Fibroblast of skin of right biceps (primary cell): ENCODE measurements at regions not wholly inside any gene's neighbourhood (a gene's known extent, or its start where the extent isn't known, plus 50 kb on each side); places are given as distances from the start of the nearest gene placed in this dataset.
"Not testable (repeated sequence)": the region's sequence is repeated elsewhere in the genome, so short reads cannot be mapped to it uniquely, and the experiment has no call there.

Source experiments
- DNase-seq: peaks from one replicate; pipeline ENCODE4 v3.0.0-alpha.2; 2013

- no peak for DNase-seq
Measured at GRCh38 chr4:32658019-32658418, 1937.8 kb downstream of the PCDH7 start.

DNA sequence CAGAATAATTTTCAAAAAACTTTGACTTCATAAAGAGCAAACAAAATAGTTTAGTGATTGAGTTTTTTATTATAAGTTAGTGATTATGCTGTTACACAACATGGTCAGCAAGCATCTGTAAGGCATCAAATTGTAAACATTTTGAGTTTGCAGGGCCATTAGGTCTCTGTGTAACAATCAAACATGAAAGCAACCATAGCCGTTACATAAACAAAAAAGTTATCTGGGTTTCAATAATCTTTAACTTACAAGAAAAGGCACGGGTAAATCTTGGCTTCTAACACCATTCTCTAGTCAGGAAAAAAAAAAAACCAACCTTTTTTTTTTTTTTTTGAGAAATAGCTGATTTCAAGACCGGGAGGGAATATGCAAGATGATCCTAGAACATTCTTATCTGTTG lies 1941.1 kb downstream of the PCDH7 start:
- no peak for DNase-seq

DNA sequence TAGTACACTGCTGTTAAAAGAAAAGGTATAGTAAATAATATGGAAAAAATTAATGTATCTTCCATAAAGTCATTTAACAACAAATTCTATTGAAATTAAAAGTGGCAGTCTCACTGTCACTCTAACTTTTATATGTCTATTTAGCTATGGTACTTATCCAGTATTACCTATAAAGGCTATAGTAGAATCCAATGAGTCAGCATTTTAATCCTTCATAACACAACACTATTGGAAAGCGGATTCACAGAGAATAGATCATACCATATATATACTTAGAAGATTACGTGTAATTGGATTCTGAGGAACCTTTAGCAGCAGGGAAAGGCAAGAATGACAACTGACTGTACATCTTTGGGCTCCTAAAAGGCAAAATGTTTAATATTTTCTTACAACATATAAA lies 1942.6 kb downstream of the PCDH7 start:
- no peak for DNase-seq

GRCh38 chr4:32672359-32672758 lies 1952.2 kb downstream of the PCDH7 start:
- no peak for DNase-seq

DNA sequence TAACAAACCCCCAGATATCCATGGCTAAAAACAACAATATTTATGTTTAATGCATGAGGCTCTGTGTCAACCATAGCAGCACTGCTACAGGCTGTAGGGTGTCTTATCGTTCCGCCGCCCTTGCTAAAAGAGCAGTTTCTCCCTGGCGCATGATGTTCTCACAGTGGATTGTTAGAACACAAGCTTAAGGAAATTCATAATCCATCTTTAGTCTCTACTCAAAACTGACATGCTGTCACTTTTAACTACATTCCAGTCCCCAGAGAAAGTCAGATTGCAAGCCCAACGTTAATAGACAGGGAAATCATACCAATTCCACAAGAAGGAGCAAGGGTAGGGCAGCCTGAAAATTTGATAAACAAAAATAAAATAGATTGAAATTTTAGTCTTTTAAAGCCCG lies 1960.8 kb downstream of the PCDH7 start:
- no peak for DNase-seq

DNA sequence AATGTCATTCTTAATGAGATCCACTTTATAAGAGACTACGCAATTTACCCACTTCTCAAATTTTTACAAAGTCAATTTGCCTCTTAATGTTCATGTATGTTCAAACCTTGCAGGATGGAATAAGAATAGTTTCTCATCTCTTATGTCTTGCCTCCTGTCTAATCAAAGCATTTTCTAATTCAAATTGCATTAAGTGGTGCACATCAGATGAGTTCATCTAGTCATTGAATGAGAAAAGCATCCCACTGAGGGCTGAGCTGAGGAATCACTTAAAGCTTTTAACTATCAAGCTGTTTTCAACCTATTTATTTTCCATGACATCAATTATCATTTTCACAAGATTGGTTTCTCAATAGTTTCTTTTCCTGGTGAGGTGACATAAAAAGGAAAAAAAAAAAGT lies 1964.0 kb downstream of the PCDH7 start:
- no peak for DNase-seq

- no peak for DNase-seq
Measured at GRCh38 chr4:32686123-32686522, 1966.0 kb downstream of the PCDH7 start.

GRCh38 chr4:32689518-32689917 lies 1969.3 kb downstream of the PCDH7 start:
- DNase-seq = peak; percentile 2

- no peak for DNase-seq
Measured at GRCh38 chr4:32697281-32697814, 1977.2 kb downstream of the PCDH7 start.

GRCh38 chr4:32700838-32701237 lies 1980.7 kb downstream of the PCDH7 start:
- DNase-seq = no peak

- DNase-seq = no peak
Measured at GRCh38 chr4:32706893-32707292, 1986.7 kb downstream of the PCDH7 start.

GRCh38 chr4:32716090-32716620 lies 1996.0 kb downstream of the PCDH7 start:
- not testable (repeated sequence) for DNase-seq

- DNase-seq = no peak
Measured at GRCh38 chr4:32735856-32736590, 2015.9 kb downstream of the PCDH7 start.

GRCh38 chr4:32744211-32744610 lies 2024.0 kb downstream of the PCDH7 start:
- DNase-seq = no peak

- no peak for DNase-seq
Measured at GRCh38 chr4:32745351-32745750, 2025.2 kb downstream of the PCDH7 start.

DNA sequence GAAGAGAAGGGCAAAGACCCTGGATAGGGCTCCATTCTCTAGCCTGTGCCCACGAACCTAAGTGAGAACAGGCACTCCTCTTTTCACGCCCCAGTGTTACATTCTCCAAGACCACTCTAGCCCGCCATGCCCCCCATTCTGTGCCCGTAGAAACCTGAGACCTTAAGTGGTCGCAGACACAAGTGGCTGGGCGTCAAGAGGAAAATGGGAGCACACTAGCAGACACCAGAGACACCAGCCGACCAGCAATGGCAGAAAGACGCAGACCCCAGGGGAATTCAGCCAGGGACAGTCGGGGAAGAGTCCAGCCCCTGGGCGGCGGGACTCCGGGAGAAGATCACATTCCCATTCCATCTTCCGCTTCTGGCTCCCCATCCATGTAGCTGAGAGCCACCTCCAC lies 2027.9 kb downstream of the PCDH7 start:
- no peak for DNase-seq

- no peak for DNase-seq
Measured at GRCh38 chr4:32748498-32748897, 2028.3 kb downstream of the PCDH7 start.

GRCh38 chr4:32752962-32753361 lies 2032.8 kb downstream of the PCDH7 start:
- DNase-seq = no peak

GRCh38 chr4:32768664-32769389 lies 2048.7 kb downstream of the PCDH7 start:
- DNase-seq = no peak

DNA sequence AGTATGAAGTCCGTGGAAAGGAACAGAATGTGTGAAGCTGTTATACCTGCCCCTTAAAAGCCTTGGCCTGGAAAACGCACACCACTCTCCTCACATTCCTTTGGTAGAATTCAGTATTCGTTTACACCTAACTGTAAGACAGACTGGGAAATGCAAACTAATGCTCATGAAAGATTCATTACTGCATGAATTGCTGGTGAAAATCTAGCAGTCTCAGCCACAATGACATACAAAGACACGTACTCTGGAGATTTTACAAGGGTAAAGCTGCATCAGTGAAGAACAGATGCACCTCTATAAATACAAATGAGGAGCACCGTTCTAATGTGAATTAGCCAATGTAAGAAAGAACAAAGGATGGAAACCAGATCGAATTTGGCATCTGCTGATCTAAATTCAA lies 2051.3 kb downstream of the PCDH7 start:
- no peak for DNase-seq

DNA sequence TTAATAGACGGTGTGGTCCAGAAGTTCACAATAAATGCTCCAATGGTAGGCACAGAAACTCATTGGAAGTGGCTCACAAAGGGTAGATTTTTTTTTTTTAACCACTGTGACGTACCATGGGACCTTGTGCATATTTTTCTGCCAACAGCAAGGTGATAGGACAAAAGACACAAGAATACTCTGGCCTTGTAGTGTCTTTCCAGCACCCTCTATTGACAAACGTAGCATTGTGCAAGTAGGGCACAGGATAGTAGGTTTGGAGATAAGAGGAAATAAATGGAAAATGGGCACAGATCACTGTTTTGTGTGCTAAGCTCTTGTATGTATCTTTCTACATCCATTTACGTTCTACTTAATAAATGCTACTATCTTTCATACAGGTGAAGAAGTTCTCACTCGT lies 2054.9 kb downstream of the PCDH7 start:
- peak; percentile 1 for DNase-seq

DNA sequence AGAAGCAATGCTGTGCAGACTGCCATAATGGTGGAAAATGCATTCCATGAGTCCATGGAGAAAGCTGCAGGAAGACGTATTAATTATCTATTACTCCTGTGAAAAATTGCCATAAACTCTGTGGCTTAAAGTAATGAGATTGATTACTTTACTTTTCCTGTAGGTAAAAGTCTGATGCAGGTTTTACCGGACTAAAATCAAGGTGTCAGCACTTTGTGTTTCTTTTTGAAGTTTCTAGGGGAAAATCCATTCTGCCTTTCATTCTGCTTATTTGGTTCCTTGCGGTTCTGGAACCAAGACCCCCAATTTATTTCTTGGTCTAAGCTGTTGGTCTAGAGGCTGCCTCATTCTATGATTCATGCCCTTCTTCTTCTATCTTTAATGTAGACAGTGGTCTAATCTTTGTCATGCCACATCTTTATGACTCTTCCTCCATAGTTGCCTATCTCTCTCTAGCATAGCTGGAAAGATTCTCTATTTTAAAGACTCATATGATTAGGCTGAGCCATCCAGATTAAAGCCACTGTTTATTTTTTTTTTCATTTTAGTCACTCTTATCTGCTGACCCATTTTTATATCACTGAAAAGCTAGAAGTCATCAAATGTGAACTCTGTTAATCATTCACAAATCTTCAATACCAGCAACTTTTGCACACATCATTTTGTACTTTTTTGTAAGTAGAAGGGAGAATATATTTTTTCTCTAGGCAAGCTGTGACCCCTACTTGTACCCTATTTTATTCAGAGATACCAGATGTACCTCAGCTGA lies 2056.4 kb downstream of the PCDH7 start:
- no peak for DNase-seq

- DNase-seq = no peak
Measured at GRCh38 chr4:32778025-32778424, 2057.9 kb downstream of the PCDH7 start.
